ENCODE measurements at regions not wholly inside any gene's neighbourhood (a gene's known extent, or its start where the extent isn't known, plus 50 kb on each side); places are given as distances from the start of the nearest gene placed in this dataset.

DNA sequence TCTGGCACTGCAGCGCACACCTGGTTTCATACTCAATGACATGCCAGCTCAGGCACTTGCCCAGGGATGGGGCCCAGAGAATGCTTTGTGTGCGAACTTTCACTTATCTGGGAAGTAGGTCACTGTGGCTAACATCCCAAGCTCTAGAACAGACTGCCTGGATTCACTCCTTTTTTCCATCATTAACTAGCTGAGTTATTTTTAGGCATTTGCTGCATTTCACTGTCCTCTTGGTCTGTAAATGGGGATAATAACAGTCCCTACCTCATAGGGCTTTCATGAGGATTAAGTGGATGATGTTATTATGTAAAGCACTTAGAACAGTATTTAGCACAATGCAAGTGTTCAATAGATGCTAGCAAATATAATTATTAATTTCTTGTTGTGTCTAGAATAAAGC lies 98.7 kb upstream of the DOCK1 start:
- Histone ChIP-seq H3K14ac (ENCODE audit: low read length in 2 of 2) (no peak overlapping the region), H4K91ac (ENCODE audit: low read length) (no peak overlapping the region), H2BK120ac (ENCODE audit: low read depth, low read length) (no peak overlapping the region), H3K79me1 (replicated peaks; ENCODE audit: low read length, poor library complexity, severe bottlenecking) (no peaks in the 10 kb centered on the region), H4K8ac (ENCODE audit: low read length) (no peak overlapping the region), H3K27me3 (ENCODE audit: control insufficient read depth in 1 of 2, insufficient read depth in 1 of 2, low read length in 2 of 2) (peaks cover 0 to 7% of the 10 kb centered on the region in 2 experiments), H3K36me3 (ENCODE audit: control insufficient read depth in 1 of 2, insufficient read depth in 2 of 2, low read depth in 1 of 2, low read length in 2 of 2) (no peaks in the 10 kb centered on the region), H2AK5ac (ENCODE audit: low read length, severe bottlenecking) (no peak overlapping the region), H3K4me1 (ENCODE audit: control insufficient read depth, insufficient read depth, low read depth, low read length) (no peaks in the 10 kb centered on the region), H3K9ac (ENCODE audit: low read length) (no peak overlapping the region), H3K27ac (ENCODE audit: low read length, poor library complexity, severe bottlenecking) (no peak overlapping the region), H2BK12ac (ENCODE audit: low read length in 2 of 2) (no peak overlapping the region), H2BK5ac (ENCODE audit: low read depth, low read length, poor library complexity, severe bottlenecking) (no peak overlapping the region), H2BK15ac (ENCODE audit: low read depth, poor library complexity, severe bottlenecking) (no peak overlapping the region), H3K9me3 (ENCODE audit: control insufficient read depth, low read length) (peaks cover 23% of the 10 kb centered on the region), H3K4ac (ENCODE audit: low read depth in 1 of 2, low read length in 2 of 2) (no peak overlapping the region), H2AFZ (ENCODE audit: low read depth, low read length) (no peak overlapping the region), H3K4me3 (ENCODE audit: insufficient read depth in 1 of 2, low read depth in 1 of 2, low read length in 2 of 2) (no peak overlapping the region), H3K18ac (ENCODE audit: low read depth in 1 of 2, low read length in 2 of 2) (no peak overlapping the region), H3K23ac (ENCODE audit: low read length in 2 of 2) (no peak overlapping the region), H3K4me2 (ENCODE audit: low read length, poor library complexity, severe bottlenecking) (no peak overlapping the region)
- WGBS: 94% methylated on average over 2 of the region's 2 CpGs
- no peak for DNase-seq

DNA sequence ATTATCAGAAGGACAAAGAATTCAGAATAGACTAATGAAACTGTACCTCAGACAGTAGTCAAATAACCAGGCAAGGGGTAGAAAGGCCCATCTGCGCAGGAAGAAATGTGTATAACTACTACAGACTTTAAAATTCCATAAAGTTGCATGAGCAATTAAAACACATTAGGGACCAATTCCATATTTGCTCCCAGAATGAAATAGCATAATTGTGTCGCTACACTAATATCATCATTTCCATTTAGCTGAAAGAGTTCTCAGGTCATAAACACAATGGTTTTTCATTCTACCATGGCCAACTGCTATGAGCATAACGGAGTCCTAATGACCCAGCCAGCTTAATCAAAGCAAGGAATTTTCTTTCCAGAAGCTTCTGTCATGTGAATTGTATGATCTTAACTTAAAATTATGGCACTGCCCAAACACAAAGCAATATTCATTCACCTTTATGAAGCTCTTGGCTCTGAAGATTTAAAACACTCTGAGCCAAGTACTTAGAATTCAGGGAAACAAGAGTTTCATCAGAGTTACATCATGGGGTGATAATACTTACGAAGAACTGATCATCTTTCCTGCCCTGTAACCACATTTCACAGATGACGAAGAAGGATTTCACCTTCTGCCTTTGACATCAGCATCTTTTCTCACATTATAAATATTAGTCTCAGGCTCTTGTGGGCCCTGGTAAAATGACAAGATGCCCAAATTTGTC lies 98.1 kb upstream of the DOCK1 start:
- H3K27ac ChIP-seq (ENCODE audit: low read length, poor library complexity, severe bottlenecking): no peak overlapping the region
- H3K18ac ChIP-seq (ENCODE audit: low read depth in 1 of 2, low read length in 2 of 2): no peak overlapping the region
- no peak overlapping the region for H2BK120ac ChIP-seq (ENCODE audit: low read depth, low read length)
- H3K36me3 ChIP-seq (ENCODE audit: control insufficient read depth in 1 of 2, insufficient read depth in 2 of 2, low read depth in 1 of 2, low read length in 2 of 2): no peaks in the 10 kb centered on the region
- WGBS: 86% methylated on average over 4 of the region's 5 CpGs
- DNase-seq: no peak
- no peak overlapping the region for H4K8ac ChIP-seq (ENCODE audit: low read length)
- peaks cover 25% of the 10 kb centered on the region for H3K9me3 ChIP-seq (ENCODE audit: control insufficient read depth, low read length)
- no peak overlapping the region for H2BK12ac ChIP-seq (ENCODE audit: low read length in 2 of 2)
- no peak overlapping the region for H3K4ac ChIP-seq (ENCODE audit: low read depth in 1 of 2, low read length in 2 of 2)
- no peak overlapping the region for H3K4me2 ChIP-seq (ENCODE audit: low read length, poor library complexity, severe bottlenecking)
- peaks cover 0 to 7% of the 10 kb centered on the region in 2 experiments for H3K27me3 ChIP-seq (ENCODE audit: control insufficient read depth in 1 of 2, insufficient read depth in 1 of 2, low read length in 2 of 2)
- H3K4me3 ChIP-seq (ENCODE audit: insufficient read depth in 1 of 2, low read depth in 1 of 2, low read length in 2 of 2): no peak overlapping the region
- no peak overlapping the region for H4K91ac ChIP-seq (ENCODE audit: low read length)
- no peak overlapping the region for H2BK5ac ChIP-seq (ENCODE audit: low read depth, low read length, poor library complexity, severe bottlenecking)
- H3K79me1 ChIP-seq (replicated peaks; ENCODE audit: low read length, poor library complexity, severe bottlenecking): no peaks in the 10 kb centered on the region
- no peak overlapping the region for H3K23ac ChIP-seq (ENCODE audit: low read length in 2 of 2)
- H2AK5ac ChIP-seq (ENCODE audit: low read length, severe bottlenecking): no peak overlapping the region
- H3K4me1 ChIP-seq (ENCODE audit: control insufficient read depth, insufficient read depth, low read depth, low read length): no peaks in the 10 kb centered on the region
- no peak overlapping the region for H2BK15ac ChIP-seq (ENCODE audit: low read depth, poor library complexity, severe bottlenecking)
- no peak overlapping the region for H2AFZ ChIP-seq (ENCODE audit: low read depth, low read length)
- no peak overlapping the region for H3K9ac ChIP-seq (ENCODE audit: low read length)
- H3K14ac ChIP-seq (ENCODE audit: low read length in 2 of 2): no peak overlapping the region

DNA sequence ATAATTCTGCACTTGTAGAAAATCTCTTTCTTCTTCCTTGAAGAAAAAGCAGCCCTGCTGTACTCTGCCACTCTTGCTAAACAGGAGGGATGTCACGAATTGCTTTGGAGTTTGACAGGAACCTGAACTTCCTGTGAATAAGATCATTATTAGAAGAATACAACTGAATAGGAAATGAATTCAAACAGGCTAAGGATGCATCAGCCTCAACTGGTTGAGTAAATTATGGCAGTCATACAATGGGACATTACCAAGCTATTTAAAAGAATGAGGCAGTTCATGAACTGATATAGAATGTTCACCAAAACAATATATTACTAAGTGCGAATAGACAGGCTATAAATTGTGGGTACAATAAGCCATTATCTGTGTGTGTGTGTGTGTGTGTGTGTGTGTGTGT lies 97.1 kb upstream of the DOCK1 start:
- no peak overlapping the region for H2BK15ac ChIP-seq (ENCODE audit: low read depth, poor library complexity, severe bottlenecking)
- DNase-seq: no peak
- H3K4me3 ChIP-seq (ENCODE audit: insufficient read depth in 1 of 2, low read depth in 1 of 2, low read length in 2 of 2): no peak overlapping the region
- no peak overlapping the region for H2BK5ac ChIP-seq (ENCODE audit: low read depth, low read length, poor library complexity, severe bottlenecking)
- no peak overlapping the region for H3K14ac ChIP-seq (ENCODE audit: low read length in 2 of 2)
- no peaks in the 10 kb centered on the region for H3K4me1 ChIP-seq (ENCODE audit: control insufficient read depth, insufficient read depth, low read depth, low read length)
- no peak overlapping the region for H2BK12ac ChIP-seq (ENCODE audit: low read length in 2 of 2)
- H4K8ac ChIP-seq (ENCODE audit: low read length): no peak overlapping the region
- H3K9me3 ChIP-seq (ENCODE audit: control insufficient read depth, low read length): peaks cover 21% of the 10 kb centered on the region
- H2BK120ac ChIP-seq (ENCODE audit: low read depth, low read length): no peak overlapping the region
- H3K23ac ChIP-seq (ENCODE audit: low read length in 2 of 2): no peak overlapping the region
- no peak overlapping the region for H3K4ac ChIP-seq (ENCODE audit: low read depth in 1 of 2, low read length in 2 of 2)
- H2AFZ ChIP-seq (ENCODE audit: low read depth, low read length): no peak overlapping the region
- H3K18ac ChIP-seq (ENCODE audit: low read depth in 1 of 2, low read length in 2 of 2): no peak overlapping the region
- no peak overlapping the region for H3K27ac ChIP-seq (ENCODE audit: low read length, poor library complexity, severe bottlenecking)
- H2AK5ac ChIP-seq (ENCODE audit: low read length, severe bottlenecking): no peak overlapping the region
- H3K79me1 ChIP-seq (replicated peaks; ENCODE audit: low read length, poor library complexity, severe bottlenecking): no peaks in the 10 kb centered on the region
- H3K4me2 ChIP-seq (ENCODE audit: low read length, poor library complexity, severe bottlenecking): no peak overlapping the region
- no peak overlapping the region for H3K9ac ChIP-seq (ENCODE audit: low read length)
- H4K91ac ChIP-seq (ENCODE audit: low read length): no peak overlapping the region
- H3K27me3 ChIP-seq (ENCODE audit: control insufficient read depth in 1 of 2, insufficient read depth in 1 of 2, low read length in 2 of 2): peaks cover 0 to 7% of the 10 kb centered on the region in 2 experiments
- H3K36me3 ChIP-seq (ENCODE audit: control insufficient read depth in 1 of 2, insufficient read depth in 2 of 2, low read depth in 1 of 2, low read length in 2 of 2): no peaks in the 10 kb centered on the region
- WGBS: 43% methylated on average over 1 of the region's 2 CpGs

DNA sequence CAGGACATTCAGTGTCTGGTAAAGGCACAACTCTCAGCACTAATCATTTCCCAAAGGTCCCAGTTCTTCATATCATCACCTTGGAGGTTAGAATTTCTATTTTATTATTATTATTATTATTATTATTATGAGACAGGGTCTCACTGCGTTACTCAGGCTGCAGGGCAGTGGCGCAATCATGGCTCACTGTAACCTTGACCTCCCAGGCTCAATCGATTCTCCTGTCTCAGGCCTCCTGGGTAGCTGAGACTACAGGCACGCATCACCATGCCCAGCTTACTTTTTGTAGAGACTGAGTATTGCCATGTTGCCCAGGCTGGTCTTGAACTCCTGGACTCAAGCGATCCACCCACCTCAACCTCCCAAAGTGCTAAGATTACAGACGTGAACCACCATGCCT lies 91.8 kb upstream of the DOCK1 start:
- no peaks in the 10 kb centered on the region for H3K4me1 ChIP-seq (ENCODE audit: control insufficient read depth, insufficient read depth, low read depth, low read length)
- H3K27ac ChIP-seq (ENCODE audit: low read length, poor library complexity, severe bottlenecking): no peak overlapping the region
- peaks cover 13% of the 10 kb centered on the region for H3K9me3 ChIP-seq (ENCODE audit: control insufficient read depth, low read length)
- no peak overlapping the region for H2BK15ac ChIP-seq (ENCODE audit: low read depth, poor library complexity, severe bottlenecking)
- no peak overlapping the region for H2BK5ac ChIP-seq (ENCODE audit: low read depth, low read length, poor library complexity, severe bottlenecking)
- H4K91ac ChIP-seq (ENCODE audit: low read length): no peak overlapping the region
- H3K79me1 ChIP-seq (replicated peaks; ENCODE audit: low read length, poor library complexity, severe bottlenecking): no peaks in the 10 kb centered on the region
- no peak overlapping the region for H4K8ac ChIP-seq (ENCODE audit: low read length)
- H2AK5ac ChIP-seq (ENCODE audit: low read length, severe bottlenecking): no peak overlapping the region
- H3K18ac ChIP-seq (ENCODE audit: low read depth in 1 of 2, low read length in 2 of 2): no peak overlapping the region
- no peak overlapping the region for H3K4me2 ChIP-seq (ENCODE audit: low read length, poor library complexity, severe bottlenecking)
- 87% methylated on average over 5 of the region's 6 CpGs for WGBS
- H3K4me3 ChIP-seq (ENCODE audit: insufficient read depth in 1 of 2, low read depth in 1 of 2, low read length in 2 of 2): no peak overlapping the region
- no peak overlapping the region for H2BK120ac ChIP-seq (ENCODE audit: low read depth, low read length)
- H3K23ac ChIP-seq (ENCODE audit: low read length in 2 of 2): no peak overlapping the region
- H3K36me3 ChIP-seq (ENCODE audit: control insufficient read depth in 1 of 2, insufficient read depth in 2 of 2, low read depth in 1 of 2, low read length in 2 of 2): no peaks in the 10 kb centered on the region
- no peak overlapping the region for H3K9ac ChIP-seq (ENCODE audit: low read length)
- no peak overlapping the region for H2BK12ac ChIP-seq (ENCODE audit: low read length in 2 of 2)
- no peak overlapping the region for H3K14ac ChIP-seq (ENCODE audit: low read length in 2 of 2)
- peaks cover 0 to 17% of the 10 kb centered on the region in 2 experiments for H3K27me3 ChIP-seq (ENCODE audit: control insufficient read depth in 1 of 2, insufficient read depth in 1 of 2, low read length in 2 of 2)
- no peak for DNase-seq
- H3K4ac ChIP-seq (ENCODE audit: low read depth in 1 of 2, low read length in 2 of 2): no peak overlapping the region
- H2AFZ ChIP-seq (ENCODE audit: low read depth, low read length): no peak overlapping the region
